CD4-positive, alpha-beta T cell treated with Interleukin-4 for 1 hour (primary cell): ENCODE measurements at regions not wholly inside any gene's neighbourhood (a gene's known extent, or its start where the extent isn't known, plus 50 kb on each side); places are given as distances from the start of the nearest gene placed in this dataset.

ENCODE experiments used
- DNase-seq, 2 donors: peaks; one replicate each; pipeline ENCODE4 v3.0.0-alpha.2; 2020 to 2022

DNA sequence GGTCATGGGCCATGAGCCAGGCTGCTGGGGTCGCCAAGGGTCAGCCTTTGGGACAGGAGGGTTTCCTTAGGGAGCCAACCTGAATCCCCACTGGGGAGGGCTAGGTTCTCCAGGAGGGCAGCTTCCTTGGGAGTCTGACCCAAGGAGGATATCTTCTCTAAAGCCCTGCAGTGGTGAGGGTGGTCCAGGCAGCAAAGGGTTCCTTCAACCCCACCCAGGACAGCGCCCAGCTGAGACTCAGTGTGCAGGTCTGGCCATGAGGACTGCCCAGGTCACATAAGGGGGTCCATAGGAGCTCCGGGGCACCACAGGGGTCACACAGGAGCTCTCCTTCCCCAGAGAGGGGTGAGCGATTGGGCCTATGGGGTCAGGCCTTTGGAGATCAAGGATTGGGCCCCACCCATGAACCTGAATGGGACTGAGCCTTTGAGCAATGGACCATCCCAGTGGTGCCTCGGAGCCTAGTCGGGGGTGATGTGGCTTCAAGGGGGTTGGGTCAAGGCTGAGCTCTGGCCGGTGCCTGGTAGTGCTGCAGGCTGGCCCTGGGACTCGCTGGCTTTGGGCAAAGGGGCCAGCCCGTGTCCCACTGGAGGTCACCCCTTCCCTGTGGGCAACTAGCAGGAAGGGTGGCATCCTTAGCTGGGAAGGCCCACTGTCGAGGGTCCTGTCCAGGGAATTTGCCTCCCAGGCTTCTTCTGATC is 216.5 kb downstream of the SNRPN start:
- peak in 1 of 2 donors; percentile 8 for DNase-seq

DNA sequence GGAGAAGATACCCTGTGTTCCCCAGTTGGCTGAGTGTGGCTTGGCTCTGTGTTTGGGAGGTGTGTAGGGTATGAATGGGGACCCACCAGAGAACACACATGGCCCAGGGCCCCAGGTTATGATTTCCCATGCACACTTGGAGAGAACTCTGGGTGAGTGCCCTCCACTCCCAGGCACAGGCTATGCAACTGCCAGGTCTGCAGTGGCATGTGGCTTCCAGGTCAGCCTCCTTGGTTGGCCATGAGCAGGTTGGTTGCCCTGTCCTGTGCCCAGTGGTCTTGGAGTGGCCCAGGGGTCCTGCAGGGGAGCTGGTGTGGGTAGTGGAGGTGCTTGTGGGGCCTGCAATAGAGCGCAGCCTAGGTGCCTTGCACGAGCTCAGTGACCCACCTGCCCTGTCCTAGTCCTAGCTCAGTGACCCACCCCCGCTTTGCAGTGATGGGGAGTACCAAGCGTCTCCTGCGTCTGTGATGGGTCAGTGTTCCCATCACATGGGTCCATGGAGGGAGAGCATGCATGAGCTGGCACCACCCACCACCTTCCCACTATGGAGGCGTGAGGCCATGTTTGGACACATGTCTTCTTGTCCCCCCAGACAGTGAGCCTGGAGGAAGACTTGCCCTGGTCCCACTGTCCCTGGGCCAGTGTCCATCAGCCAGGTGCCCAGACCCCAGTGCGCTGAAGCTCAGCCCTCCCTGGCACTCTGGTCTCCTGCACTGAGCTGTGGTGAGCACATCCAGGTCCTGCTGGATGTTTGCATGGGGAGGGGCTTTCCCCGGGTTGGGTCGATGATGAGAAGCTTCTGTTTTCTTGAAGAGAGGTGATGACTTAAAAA is 217.3 kb downstream of the SNRPN start:
- peak in 1 of 2 donors; percentile 7 for DNase-seq

DNA sequence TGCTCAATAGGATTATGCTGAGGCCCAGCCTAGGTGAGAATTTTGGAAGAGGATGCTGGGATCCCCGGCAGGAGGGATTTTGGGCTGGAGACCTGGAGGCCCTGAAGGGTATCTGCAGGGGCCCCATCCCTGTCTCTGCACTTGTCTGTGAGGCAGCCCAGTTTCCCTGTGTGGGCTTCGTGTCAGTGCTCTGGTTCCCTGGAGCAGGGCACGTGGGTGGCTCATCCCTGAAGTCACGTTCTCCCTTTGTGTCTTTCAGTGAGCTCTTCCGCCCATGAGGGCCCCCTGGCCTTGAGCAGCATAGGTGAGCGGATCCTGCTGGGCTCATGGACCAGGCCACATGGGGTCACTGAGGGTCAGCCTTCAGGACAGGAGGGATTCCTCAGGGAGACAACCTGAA is 217.9 kb downstream of the SNRPN start:
- DNase-seq: peak in 1 of 2 donors; percentile 3

DNA sequence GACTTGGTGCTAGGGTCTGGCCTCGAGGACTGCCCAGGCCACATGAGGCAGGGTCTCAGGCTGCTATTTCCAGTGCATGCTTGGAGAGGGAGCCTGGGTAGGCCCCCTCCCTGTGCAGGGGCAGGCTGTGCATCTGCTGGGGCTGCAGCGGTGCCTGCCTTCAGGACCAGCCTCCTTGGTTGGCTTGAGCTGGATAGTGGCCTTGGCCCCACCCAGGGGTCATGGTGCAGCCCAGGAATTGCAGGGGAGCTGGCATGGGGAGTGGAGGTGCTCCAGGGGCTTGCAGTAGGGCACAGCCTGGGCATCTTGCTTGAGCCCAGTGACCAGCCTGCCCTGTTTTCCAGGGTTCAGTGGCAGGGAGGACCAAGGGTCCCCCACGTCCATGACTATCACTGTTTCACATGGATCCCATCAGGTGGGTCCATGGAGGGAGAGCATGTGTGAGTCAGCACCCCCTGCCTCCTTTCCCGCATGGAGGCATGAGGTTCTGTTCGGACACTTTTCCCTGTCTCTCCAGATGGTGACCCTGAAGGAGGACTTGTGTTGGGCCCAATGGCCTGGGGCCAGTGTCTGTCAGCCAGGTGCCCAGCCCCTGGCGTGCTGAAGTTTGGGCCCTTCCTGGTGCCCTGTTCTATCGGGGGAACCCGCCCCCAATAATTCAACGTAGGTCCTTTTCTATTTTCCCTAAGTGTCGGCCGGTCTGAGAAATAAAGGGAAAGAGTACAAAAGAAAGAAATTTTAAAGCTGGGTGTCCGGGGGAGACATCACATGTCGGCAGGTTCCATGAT is 218.6 kb downstream of the SNRPN start:
- peak in 1 of 2 donors; percentile 9 for DNase-seq

DNA sequence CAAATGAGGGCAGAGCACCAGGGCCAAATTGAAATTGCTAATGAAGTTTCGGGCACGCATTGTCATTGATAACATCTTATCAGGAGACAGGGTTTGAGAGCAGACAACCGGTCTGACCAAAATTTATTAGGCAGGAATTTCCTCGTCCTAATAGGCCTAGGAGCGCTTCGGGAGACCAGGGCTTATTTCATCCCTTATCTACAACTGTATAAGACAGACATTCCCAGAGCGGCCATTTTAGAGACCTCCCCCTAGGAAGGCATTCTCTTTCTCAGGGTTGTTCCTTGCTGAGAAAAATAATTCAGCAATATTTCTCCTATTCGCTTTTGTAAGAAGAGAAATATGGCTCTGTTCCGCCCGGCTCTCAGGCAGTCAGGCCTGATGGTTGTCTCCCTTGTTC is 219.4 kb downstream of the SNRPN start:
- peak in 1 of 2 donors; percentile 4 for DNase-seq

DNA sequence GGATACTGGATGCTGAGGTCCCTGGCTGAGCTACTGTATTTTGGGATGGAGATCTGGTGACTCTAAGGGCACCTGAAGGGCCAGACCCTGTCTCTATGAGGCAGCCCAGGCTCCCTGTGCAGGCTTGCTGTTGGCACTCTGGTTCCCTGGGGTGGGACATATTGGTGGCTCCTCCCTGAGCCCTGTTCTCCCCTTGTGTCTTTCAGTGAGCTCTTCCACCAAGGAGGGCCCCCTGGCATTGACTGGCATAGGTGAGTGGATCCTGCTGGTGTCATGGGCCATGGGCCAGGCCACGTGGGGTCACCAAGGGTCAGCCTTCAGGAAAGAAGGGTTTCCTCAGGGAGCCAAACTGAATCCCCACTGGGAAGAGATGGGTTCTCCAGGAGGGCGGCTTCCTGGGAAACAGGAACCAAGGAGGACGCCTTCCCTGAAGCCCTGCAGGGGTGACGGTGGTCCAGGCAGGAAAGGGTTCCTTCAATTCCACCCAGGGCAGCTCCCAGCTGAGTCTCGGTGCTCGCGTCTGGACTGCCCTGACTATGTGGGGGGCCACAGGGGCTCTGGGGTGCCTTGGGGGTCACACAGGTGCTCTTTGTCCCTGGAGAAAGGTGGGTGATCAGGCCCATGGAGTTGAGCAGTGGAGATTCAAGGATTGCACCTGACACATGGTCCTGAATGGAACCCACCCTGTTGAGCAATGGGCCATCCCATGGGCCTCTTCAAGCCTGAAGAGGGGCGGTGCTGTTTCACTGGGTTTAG is 220.4 kb downstream of the SNRPN start:
- peak in 1 of 2 donors; percentile 9 for DNase-seq

DNA sequence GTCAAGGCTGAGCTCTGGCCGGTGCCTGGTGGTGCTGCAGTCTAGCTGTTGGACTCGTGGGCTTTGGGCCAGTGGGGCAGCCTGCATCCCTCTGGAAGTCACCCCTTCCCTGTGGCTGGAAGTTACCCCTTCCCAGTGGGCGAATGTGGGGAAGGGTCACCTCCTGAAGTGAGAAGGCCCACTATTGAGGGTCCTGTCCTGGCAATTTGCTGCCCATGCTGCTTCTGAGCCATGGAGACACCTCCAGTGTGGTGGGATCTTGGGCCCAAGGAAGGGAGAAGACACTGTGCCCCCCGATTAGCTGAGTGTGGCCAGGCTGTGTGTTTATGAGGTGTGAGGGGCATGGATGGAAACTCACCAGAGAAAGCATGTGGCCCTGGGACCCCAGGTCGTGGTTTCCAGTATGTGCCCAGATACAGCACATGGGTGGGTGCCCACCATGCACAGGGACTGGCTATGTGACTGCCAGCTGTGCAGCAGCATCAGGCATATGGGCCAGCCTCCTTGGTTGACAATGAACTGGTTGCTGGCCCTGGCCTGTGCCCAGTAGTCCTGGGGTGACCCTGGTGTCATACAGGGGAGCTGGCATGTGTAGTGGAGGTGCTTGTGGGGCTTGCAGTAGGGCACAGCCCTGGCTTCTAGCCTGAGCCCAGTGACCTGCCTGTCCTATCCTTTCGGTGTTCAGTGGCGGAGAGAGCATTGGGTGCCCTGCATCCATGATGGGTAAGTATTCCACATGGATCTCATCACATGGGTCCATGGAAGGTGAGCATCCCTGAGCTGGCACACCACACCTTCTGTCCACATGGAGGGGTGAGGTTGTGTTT is 221.2 kb downstream of the SNRPN start:
- DNase-seq: peak in 1 of 2 donors; percentile 7

DNA sequence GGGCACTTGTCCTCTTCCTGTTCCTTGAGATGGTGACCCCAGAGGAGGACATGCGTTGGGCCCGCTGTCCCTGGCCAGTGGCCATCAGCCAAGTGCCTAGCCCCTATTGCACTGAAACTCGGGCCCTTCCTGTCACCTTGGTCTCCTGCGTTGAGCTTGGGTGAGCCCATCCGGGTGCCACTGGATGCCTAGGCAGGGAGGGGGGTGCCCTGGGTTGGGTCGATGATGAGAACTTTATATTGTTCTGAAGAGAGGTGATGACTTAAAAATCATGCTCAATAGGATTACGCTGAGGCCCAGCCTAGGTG is 221.8 kb downstream of the SNRPN start:
- DNase-seq: peak in 1 of 2 donors; percentile 11

DNA sequence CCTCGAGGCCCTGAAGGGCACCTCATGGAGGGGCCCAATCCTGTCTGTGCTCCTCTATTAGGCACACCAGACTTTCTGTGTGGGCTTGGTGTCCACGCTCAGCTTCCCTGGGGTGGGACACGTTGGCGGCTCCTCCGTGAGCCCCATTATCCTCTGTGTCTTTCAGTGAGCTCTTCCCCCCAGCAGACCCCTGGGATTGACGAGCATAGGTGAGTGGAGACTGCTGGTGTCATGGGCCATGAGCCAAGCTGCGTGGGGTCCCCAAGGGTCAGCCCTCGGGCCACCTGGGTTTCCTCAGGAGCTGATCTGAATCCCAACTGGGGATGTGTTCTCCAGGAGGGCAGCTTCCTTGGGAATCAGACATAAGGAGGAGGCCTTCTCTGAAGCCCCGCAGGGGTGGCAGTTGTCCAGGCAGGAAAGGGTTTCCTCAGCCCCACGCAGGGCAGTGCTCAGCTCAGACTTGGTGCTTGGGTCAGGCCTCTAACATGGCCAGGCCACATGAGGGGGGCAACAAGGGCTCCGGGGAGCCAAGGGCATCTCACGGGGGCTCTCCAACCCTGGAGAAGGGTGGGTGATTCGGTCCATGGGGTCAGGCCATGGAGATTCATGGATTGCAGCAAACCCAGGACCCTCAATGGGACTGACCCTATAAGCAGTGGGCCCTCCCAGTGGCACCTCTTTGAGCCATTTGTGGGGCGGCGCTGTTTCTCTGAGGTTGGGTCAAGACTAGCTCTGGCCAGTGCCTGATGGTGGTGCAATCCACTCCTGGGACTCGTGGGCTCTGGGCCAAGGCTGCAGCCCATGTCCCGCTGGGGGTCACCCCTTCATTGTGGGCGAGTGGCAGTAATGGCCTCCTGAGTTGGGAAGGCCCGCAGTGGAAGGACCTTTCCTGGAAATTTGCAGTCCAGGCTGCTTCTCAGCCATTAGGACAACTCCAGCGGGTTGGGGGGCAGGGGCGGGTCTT is 222.5 kb downstream of the SNRPN start:
- peak in 1 of 2 donors; percentile 4 for DNase-seq

DNA sequence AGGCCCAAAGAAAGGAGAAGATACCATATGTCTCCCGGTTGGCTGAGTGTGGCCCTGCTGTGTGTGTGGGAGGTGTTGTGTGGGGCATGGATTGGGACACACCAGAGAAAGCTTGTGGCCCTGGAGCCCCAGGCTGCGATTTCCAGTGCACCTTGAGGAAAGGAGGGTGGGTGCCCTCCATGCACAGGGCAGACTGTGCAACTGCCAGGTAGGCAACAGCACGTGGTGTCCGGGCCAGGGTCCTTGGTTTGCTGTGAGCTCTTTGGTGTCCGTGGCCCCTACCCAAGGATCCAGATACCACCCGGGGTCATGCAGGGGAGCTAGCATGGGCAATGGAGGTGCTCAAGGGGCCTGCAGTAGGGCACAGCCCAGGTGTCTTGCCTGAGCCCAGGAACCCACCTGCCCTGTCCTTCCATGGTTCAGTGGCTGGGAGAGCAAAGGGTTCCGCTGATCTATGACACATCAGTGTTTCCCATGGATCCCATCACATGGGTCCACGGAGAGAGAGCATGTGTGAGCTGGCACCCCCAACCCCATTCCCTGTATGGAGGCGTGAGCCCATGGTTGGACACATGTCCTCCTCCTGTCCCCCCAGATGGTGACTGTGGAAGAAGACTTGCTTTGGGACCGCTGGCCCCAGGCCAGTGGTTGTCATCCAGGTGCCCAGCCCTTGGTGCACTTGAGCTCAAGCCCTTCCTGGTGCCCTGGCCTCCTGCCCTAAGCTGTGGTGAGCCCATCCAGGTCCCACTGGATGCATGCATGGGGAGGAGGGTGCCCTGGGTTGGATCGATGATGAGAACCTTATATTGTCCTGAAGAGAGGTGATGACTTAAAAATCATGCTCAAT is 223.4 kb downstream of the SNRPN start:
- peak in 1 of 2 donors; percentile 7 for DNase-seq

DNA sequence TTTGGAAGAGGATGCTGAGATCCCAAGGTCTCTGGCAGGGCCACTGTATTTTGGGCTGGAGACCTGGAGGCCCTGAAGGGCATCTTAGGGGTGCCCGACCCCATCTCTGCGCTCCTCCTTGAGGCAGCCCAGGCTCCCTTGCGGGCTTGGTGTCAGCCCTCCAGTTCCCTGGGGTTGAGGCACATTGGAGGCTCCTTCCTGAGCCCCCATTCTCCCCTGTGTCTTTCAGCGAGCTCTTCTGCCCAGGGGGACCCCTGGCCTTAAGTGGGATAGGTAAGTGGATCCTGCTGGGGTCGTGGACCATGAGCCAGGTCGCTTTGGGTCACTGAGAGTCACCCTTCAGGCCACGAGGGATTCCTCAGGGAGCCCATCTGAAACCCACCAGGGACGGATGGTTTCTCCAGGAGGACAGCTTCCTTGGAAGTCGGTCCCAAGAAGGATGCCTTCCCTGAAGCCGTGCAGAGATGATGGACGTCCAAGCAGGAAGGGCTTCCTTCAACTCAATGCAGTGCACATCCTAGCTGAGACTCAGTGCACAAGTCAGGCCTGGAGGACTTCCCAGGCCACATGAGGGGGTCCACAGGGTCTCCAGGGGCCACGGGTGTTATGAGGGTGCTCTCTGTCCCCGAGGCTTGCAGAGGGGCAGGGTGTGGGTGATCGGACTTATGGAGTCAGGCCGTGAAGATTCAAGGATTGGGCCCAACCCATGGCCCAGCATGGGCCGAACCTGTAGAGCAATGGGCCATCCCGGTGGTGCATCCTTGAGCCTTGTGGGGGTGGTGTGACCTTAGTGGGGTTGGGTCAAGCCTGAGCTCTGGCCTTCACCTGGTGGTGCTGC is 224.3 kb downstream of the SNRPN start:
- peak in 1 of 2 donors; percentile 5 for DNase-seq

DNA sequence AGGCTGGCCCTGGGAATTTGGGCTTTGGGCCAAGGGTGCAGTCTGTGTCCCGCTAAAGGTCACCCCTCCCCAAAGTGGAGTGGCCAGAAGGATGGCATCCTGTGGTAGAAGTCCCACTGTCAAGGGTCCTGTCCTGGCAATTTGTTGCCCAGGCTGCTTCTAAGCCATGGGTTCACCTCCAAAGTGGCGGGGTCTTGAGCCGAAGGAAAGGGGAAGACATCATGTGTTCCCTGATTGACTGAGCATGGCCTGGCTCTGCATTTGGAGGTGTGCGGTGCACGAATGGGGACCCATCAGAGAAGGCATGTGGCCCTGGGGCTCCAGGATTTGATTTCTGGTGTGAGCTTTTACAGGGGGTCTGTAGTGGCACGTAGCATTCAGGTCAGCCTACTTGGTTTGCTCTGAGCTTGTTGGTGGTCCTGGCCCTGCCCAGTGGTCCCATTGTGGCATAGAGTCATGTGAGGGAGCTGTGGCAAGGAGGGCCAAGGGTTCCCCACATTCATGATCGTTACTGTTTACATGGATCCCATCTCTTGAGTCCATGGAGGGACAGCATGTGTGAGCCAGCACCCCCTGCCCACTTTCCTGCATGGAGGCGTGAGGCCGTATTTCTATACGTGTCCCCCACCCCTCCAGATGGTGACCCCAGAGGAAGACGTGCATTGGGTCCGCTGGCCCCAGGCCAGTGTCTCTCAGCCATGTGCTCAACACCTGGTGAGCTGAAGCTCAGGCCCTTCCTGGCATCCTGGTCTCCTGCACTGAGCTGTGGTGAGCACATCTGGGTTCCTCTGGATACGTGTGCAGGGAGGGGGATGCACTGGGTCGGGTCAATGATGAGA is 225.1 kb downstream of the SNRPN start:
- DNase-seq: peak in 1 of 2 donors; percentile 7

DNA sequence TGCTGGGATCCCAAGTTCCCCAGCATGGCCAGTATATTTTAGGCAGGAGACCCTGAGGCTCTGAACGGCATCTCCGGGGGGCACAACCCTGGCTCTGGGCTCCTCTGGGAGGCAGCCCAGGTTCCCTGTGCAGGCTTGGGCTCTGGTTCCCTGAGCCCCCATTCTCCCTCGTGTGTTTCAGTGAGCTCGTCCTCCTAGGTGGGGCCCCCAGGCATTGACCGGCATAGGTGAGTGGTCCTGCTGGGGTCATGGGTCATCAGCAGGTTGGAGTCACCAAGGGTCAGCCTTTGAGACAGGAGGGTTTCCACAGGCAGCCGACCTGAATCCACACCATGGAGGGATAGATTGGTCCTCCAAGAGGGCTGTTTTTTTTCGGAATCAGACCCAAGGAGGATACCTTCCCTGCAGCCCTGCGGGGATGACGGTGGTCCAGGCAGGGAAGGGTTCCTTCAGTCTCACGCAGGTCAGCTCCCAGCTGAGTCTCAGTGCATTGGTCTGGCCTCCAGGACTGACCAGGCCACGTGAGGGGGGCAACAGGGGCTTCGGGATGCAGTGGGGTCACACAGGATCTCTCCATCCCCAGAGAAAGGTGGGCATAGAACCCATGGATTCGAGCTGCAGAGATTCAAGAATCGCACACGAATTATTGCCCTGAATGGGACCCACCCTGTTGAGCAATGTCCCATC is 226.0 kb downstream of the SNRPN start:
- DNase-seq: peak in 1 of 2 donors; percentile 10

DNA sequence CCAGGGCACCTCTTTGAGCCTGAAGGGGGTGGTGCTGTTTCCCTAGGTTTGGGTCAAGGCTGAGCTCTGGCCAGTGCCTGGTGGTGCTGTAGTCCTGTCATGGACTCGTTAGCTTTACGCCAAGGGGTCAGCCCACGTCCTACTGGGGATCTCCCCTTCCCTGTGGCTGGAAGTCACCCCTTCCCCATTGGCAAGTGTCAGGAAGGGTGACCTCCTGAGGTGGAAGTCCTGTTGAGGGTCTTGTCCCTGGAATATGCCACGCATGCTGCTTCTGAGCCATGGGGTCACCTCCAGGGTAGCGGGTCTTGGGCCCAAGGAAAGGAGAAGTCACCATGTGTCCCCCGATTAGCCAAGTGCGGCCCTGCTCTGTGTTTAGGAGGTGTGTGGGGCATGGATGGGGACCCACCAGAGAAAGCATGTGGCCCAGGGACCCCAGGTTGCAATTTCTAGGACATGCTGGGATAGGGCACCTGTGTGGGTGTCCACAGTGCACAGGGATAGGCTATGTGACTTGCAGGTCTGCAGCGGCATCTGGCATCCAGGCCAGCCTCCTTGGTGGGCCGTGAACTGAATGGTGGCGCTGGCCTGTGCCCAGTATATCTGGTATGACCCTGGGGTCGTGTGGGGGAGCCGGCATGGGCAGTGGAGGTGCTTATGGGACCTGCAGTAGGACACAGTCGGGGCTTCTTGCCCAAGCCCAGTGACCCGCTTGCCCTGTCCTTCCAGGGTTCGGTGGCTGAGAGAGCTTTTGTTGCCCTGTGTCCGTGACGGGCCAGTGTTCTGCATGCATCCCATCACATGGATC is 226.7 kb downstream of the SNRPN start:
- peak in 1 of 2 donors; percentile 10 for DNase-seq

DNA sequence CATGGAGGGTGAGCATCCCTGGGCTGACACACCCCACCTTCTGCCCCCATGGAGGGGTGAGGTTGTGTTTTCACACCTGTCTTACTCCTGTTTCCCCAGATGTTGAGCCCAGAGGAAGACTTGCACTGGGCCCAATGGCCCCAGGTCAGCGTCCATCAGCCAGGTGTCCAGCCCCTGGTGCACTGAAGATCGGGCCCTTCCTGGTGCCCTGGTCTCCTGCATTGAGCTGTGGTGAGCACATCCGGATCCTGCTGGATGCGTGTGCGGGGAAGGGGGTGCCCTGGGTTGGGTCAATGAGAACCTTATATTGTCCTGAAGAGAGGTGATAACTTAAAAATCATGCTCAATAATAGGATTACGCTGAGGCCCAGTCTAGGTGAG is 227.3 kb downstream of the SNRPN start:
- no peak for DNase-seq
